GM19238 (cell line): ENCODE measurements at regions not wholly inside any gene's neighbourhood (a gene's known extent, or its start where the extent isn't known, plus 50 kb on each side); places are given as distances from the start of the nearest gene placed in this dataset.
"Not testable (repeated sequence)": the region's sequence is repeated elsewhere in the genome, so short reads cannot be mapped to it uniquely, and the experiment has no call there.

Experiments used
- DNase-seq: peaks from one replicate; pipeline ENCODE4 v3.0.0; 2011; ENCODE audit warnings: low spot score; ENCODE audit not compliant: insufficient read length

- DNase-seq, result no peak
These were observed 219.7 kb upstream of the SGO1 start for GRCh38 chr3:20405744-20406143.

GRCh38 chr3:20405231-20405630 is 219.2 kb upstream of the SGO1 start:
- no peak for DNase-seq

GRCh38 chr3:20404741-20405100 is 218.7 kb upstream of the SGO1 start:
- no peak for DNase-seq

- DNase-seq, result no peak
These were observed 218.2 kb upstream of the SGO1 start for GRCh38 chr3:20403986-20404740.

GRCh38 chr3:20401253-20401652 is 215.2 kb upstream of the SGO1 start:
- no peak for DNase-seq

- no peak for DNase-seq
These were observed 214.7 kb upstream of the SGO1 start for GRCh38 chr3:20400686-20401085.

GRCh38 chr3:20400281-20400680 is 214.3 kb upstream of the SGO1 start:
- DNase-seq, result no peak

GRCh38 chr3:20396335-20396734 is 210.3 kb upstream of the SGO1 start:
- no peak for DNase-seq

- DNase-seq, result no peak
These were observed 209.7 kb upstream of the SGO1 start for GRCh38 chr3:20395692-20396091.

GRCh38 chr3:20394243-20394642 is 208.2 kb upstream of the SGO1 start:
- DNase-seq, result no peak

- no peak for DNase-seq
These were observed 205.6 kb upstream of the SGO1 start for GRCh38 chr3:20391644-20392043.

- DNase-seq, result no peak
These were observed 203.0 kb upstream of the SGO1 start for GRCh38 chr3:20388971-20389370.

GRCh38 chr3:20380295-20380694 is 194.3 kb upstream of the SGO1 start:
- DNase-seq, result no peak

- DNase-seq, result no peak
These were observed 192.3 kb upstream of the SGO1 start for GRCh38 chr3:20378315-20378714.

GRCh38 chr3:20376665-20377217 is 190.7 kb upstream of the SGO1 start:
- DNase-seq, result no peak

- no peak for DNase-seq
These were observed 189.3 kb upstream of the SGO1 start for GRCh38 chr3:20375302-20375701.

- not testable (repeated sequence) for DNase-seq
These were observed 184.5 kb upstream of the SGO1 start for GRCh38 chr3:20370273-20371063.

GRCh38 chr3:20361000-20361399 is 175.0 kb upstream of the SGO1 start:
- DNase-seq, result no peak

- DNase-seq, result no peak
These were observed 167.3 kb upstream of the SGO1 start for GRCh38 chr3:20353286-20353685.

- no peak for DNase-seq
These were observed 166.7 kb upstream of the SGO1 start for GRCh38 chr3:20352546-20353179.

GRCh38 chr3:20350449-20350848 is 164.4 kb upstream of the SGO1 start:
- DNase-seq, result no peak

GRCh38 chr3:20346916-20347315 is 160.9 kb upstream of the SGO1 start:
- DNase-seq, result no peak
